A549 (cell line): ENCODE measurements at regions not wholly inside any gene's neighbourhood (a gene's known extent, or its start where the extent isn't known, plus 50 kb on each side); places are given as distances from the start of the nearest gene placed in this dataset.

Experiments
- ATAC-seq, 2 experiments: fragments of 200-7000 bp in 1 of 2; fragments of >200 bp in 1 of 2; cut with Nextera tagmentation in 1 of 2; cut with Tn5 transposase in 1 of 2; 3 replicates each; pipeline versions ENCODE4 v1.8.0 to v1.9.1; 2018 to 2020; ENCODE audit warnings: mild to moderate bottlenecking in 1 of 2, moderate library complexity in 1 of 2
- CTCF ChIA-PET: fragments of 300-600 bp; sonication (Branson Sonifier 250); formaldehyde crosslinking; extraction: SDS; loops from one replicate; lab custom pipeline; 2021; ENCODE audit warnings: antibody characterized with exemption, inconsistent platforms; lab: Yijun Ruan, JAX
- POLR2A ChIA-PET: fragments of 350-600 bp; formaldehyde crosslinking; extraction: SDS; loops from one replicate; lab custom pipeline; 2021; ENCODE audit warnings: antibody characterized with exemption, inconsistent platforms; lab: Yijun Ruan, JAX
- DNase-seq, 2 experiments: peaks; one replicate each; pipeline versions ENCODE4 v3.0.0 to v3.0.0-alpha.2; 2011 to 2016; ENCODE audit warnings: low read depth in 1 of 2, low spot score in 1 of 2
- FAIRE-seq: peaks from 2 replicates; lab custom pipeline; 2011; peaks lifted over from hg19 to GRCh38; lab: Jason Lieb, UNC
- H3K27ac ChIP-seq, 2 experiments: fragments of >200 bp; sonication (Bioruptor Twin); formaldehyde crosslinking; 3 replicates each; pipeline ENCODE4 v1.5.1; 2016 to 2017
- H3K4me1 ChIP-seq: fragments of >200 bp; sonication (Bioruptor Twin); formaldehyde crosslinking; 3 replicates; pipeline ENCODE4 v1.6.1; 2016
- H3K4me2 ChIP-seq: fragments of >200 bp; sonication (Bioruptor Twin); formaldehyde crosslinking; 3 replicates; pipeline ENCODE4 v1.6.1; 2016
- H3K4me3 ChIP-seq: fragments of >200 bp; sonication (Bioruptor Twin); formaldehyde crosslinking; 3 replicates; pipeline ENCODE4 v1.5.1; 2016
- H3K9me3 ChIP-seq: fragments of >200 bp; sonication (Bioruptor Twin); formaldehyde crosslinking; 3 replicates; pipeline ENCODE4 v1.6.1; 2016
- BHLHE40 ChIP-seq: IDR thresholded peaks from 2 replicates; pipeline ENCODE4 v1.6.1; 2012; ENCODE audit warnings: low read depth, low read length, inconsistent platforms
- CBX2 ChIP-seq: fragments of 200-600 bp; sonication (generic); IDR thresholded peaks from 2 replicates; pipeline ENCODE4 v1.6.1; 2016; ENCODE audit warnings: low read depth, mild to moderate bottlenecking, borderline replicate concordance
- CBX8 ChIP-seq: fragments of 200-600 bp; sonication (generic); IDR thresholded peaks from 2 replicates; pipeline ENCODE4 v1.6.1; 2016
- CHD4 ChIP-seq: fragments of 200-600 bp; sonication (generic); IDR thresholded peaks from 2 replicates; pipeline ENCODE4 v1.6.1; 2016; ENCODE audit warnings: antibody characterized with exemption, mild to moderate bottlenecking, borderline replicate concordance
- E2F6 ChIP-seq: IDR thresholded peaks from 2 replicates; pipeline ENCODE4 v1.6.1; 2012; ENCODE audit warnings: low read depth, borderline replicate concordance
- FOSB ChIP-seq: fragments of 250-450 bp; sonication (Bioruptor Pico); IDR thresholded peaks from 2 replicates; pipeline ENCODE4 v1.5.0; 2020; ENCODE audit warnings: mild to moderate bottlenecking, moderate library complexity
- FOSL2 ChIP-seq, 2 experiments: fragments of 450-650 bp in 1 of 2; fragments of >200 bp in 1 of 2; sonication (Bioruptor Twin) in 1 of 2; formaldehyde crosslinking; IDR thresholded peaks; 2 replicates each; pipeline versions ENCODE4 v1.5.0 to v1.6.1; 2016 to 2020; ENCODE audit warnings: mild to moderate bottlenecking in 1 of 2, moderate library complexity in 1 of 2
- HDAC2 ChIP-seq: fragments of 200-600 bp; sonication (generic); IDR thresholded peaks from 2 replicates; pipeline ENCODE4 v1.6.1; 2016
- HEYL ChIP-seq: fragments of 250-450 bp; sonication (Bioruptor Pico); IDR thresholded peaks from 2 replicates; pipeline ENCODE4 v1.8.0; 2021; ENCODE audit warnings: mild to moderate bottlenecking, moderate library complexity
- HOXA7 ChIP-seq: fragments of 250-450 bp; sonication (Bioruptor Pico); IDR thresholded peaks from 2 replicates; pipeline ENCODE4 v1.5.0; 2020; ENCODE audit warnings: mild to moderate bottlenecking, moderate library complexity
- HOXB13 ChIP-seq: fragments of 250-450 bp; sonication (Bioruptor Pico); IDR thresholded peaks from 2 replicates; pipeline ENCODE4 v1.5.0; 2020; ENCODE audit warnings: low read depth, mild to moderate bottlenecking, moderate library complexity
- JUN ChIP-seq, 2 experiments: fragments of >200 bp; sonication (Bioruptor Twin); formaldehyde crosslinking; IDR thresholded peaks; 2 replicates in 1 of 2; 3 replicates in 1 of 2; pipeline ENCODE4 v1.6.1; 2016 to 2017
- KDM1A ChIP-seq: fragments of 200-600 bp; sonication (generic); IDR thresholded peaks from 2 replicates; pipeline ENCODE4 v1.6.1; 2016; ENCODE audit warnings: low read depth, mild to moderate bottlenecking
- KDM5A ChIP-seq: fragments of 200-600 bp; sonication (generic); IDR thresholded peaks from 2 replicates; pipeline ENCODE4 v1.6.1; 2016; ENCODE audit warnings: antibody characterized with exemption, mild to moderate bottlenecking
- MAFK ChIP-seq: fragments of 450-650 bp; IDR thresholded peaks from 2 replicates; pipeline ENCODE4 v1.6.1; 2014; ENCODE audit not compliant: partially characterized antibody
- MAZ ChIP-seq: fragments of 150-350 bp; IDR thresholded peaks from 2 replicates; pipeline ENCODE4 v1.6.1; 2014; ENCODE audit warnings: antibody characterized with exemption, low read depth, low read length, borderline replicate concordance
- MYC ChIP-seq: IDR thresholded peaks from 2 replicates; pipeline ENCODE4 v1.6.1; 2012; ENCODE audit warnings: mild to moderate bottlenecking, inconsistent platforms, low read length, improper control_type of control experiment, borderline replicate concordance
- NFE2L2 ChIP-seq: fragments of 150-350 bp; conservative IDR thresholded peaks from 2 replicates; pipeline ENCODE4 v1.6.1; 2014; ENCODE audit warnings: low read length
- NR3C1 ChIP-seq: fragments of >200 bp; sonication (Bioruptor Twin); formaldehyde crosslinking; IDR thresholded peaks from 3 replicates; pipeline ENCODE4 v1.6.1; 2017
- PBX3 ChIP-seq: IDR thresholded peaks from 2 replicates; pipeline ENCODE4 v1.6.1; 2012
- POLR2AphosphoS2 ChIP-seq: conservative IDR thresholded peaks from 2 replicates; pipeline ENCODE4 v1.6.1; 2012; ENCODE audit warnings: low read length, improper control_type of control experiment, inconsistent platforms
- RAD21 ChIP-seq, 2 experiments: fragments of >200 bp in 1 of 2; sonication (Bioruptor Twin) in 1 of 2; formaldehyde crosslinking in 1 of 2; IDR thresholded peaks in 1 of 2; conservative IDR thresholded peaks in 1 of 2; 2 replicates in 1 of 2; 3 replicates in 1 of 2; pipeline ENCODE4 v1.6.1; 2012 to 2018; ENCODE audit warnings: inconsistent platforms in 1 of 2
- RARB ChIP-seq: fragments of 250-450 bp; sonication (Bioruptor Pico); IDR thresholded peaks from 2 replicates; pipeline ENCODE4 v1.8.0; 2021; ENCODE audit warnings: mild to moderate bottlenecking, moderate library complexity
- RFX5 ChIP-seq: fragments of 450-650 bp; IDR thresholded peaks from 2 replicates; pipeline ENCODE4 v1.7.1; 2014; ENCODE audit warnings: antibody characterized with exemption, mild to moderate bottlenecking, moderate library complexity
- RNF2 ChIP-seq: fragments of 200-600 bp; sonication (generic); IDR thresholded peaks from 2 replicates; pipeline ENCODE4 v1.6.1; 2016; ENCODE audit warnings: low read depth, mild to moderate bottlenecking, antibody characterized with exemption, moderate library complexity, borderline replicate concordance
- SMC3 ChIP-seq: fragments of >200 bp; sonication (Bioruptor Twin); formaldehyde crosslinking; IDR thresholded peaks from 3 replicates; pipeline ENCODE4 v1.6.1; 2018; ENCODE audit warnings: inconsistent platforms
- SREBF2 ChIP-seq: fragments of 450-650 bp; IDR thresholded peaks from 2 replicates; pipeline ENCODE4 v1.6.1; 2014; ENCODE audit warnings: mild to moderate bottlenecking, moderate library complexity
- USF2 ChIP-seq: fragments of 450-650 bp; IDR thresholded peaks from 2 replicates; pipeline ENCODE4 v1.6.1; 2014; ENCODE audit warnings: antibody characterized with exemption
- ZFP36 ChIP-seq: fragments of 450-650 bp; IDR thresholded peaks from 2 replicates; pipeline ENCODE4 v1.6.1; 2014; ENCODE audit warnings: borderline replicate concordance; ENCODE audit not compliant: partially characterized antibody
- ZSCAN20 ChIP-seq: fragments of 250-450 bp; sonication (Bioruptor Pico); IDR thresholded peaks from 2 replicates; pipeline ENCODE4 v1.8.0; 2022; ENCODE audit warnings: mild to moderate bottlenecking, moderate library complexity
- WGBS: methylation state at CpG from one replicate; pipeline ENCODE4 v1.1.6; 2017; ENCODE audit errors: missing lambda C conversion rate; 5-methylcytosine and 5-hydroxymethylcytosine counted together
- TF ChIP-seq, protein P1 (sequence below): fragments of >200 bp; sonication (Bioruptor Twin); formaldehyde crosslinking; IDR thresholded peaks from 2 replicates; pipeline ENCODE4 v1.6.1; 2016
- TF ChIP-seq, protein P2 (sequence below): fragments of >200 bp; sonication (Bioruptor Twin); formaldehyde crosslinking; IDR thresholded peaks from 3 replicates; pipeline ENCODE4 v1.5.1; 2016
- TF ChIP-seq, protein P3 (sequence below): fragments of 250-450 bp; sonication (Bioruptor Pico); IDR thresholded peaks from 2 replicates; pipeline ENCODE4 v1.5.0; 2020; ENCODE audit warnings: low read depth, mild to moderate bottlenecking, moderate library complexity

DNA sequence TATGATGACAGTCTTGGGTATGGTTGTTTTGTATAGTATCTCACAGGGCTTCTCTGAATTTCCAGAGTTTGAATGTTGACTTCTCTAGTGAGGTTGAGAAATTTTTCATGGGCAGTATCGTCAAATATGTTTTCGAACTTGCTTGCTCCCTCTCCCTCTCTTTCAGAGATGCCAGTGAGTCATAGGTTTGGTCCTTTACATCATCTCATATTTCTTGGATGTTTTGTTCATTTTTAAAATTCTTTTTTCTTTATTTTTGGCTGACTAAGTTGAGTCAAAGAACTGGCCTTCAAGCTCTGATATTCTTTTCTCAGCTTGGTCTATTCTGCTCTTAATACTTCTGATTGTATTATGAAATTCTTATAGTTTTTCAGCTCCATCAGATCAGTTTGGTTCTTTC is 282.3 kb upstream of the NECTIN3 start:
- DNase-seq = no peak

DNA sequence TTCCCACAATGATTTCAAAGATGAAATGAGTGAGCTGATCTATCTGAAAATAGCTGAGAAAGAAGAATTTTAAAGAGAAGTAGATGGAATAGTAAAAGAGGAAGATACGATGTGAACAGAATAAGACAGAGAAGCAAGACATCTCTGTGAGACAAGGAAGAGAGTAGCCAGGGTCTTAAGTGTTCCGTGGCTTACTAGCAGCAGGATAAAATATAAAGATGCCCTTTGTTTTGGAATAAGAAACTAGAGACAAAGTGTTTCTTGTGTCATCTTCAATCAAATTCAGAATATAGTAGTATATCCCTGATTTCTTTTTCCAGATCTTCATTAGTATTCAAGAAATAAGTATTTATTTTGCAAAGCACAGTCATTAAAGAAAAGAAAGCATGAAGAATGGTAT is 281.0 kb upstream of the NECTIN3 start:
- ChIA-PET POLR2A (no interaction called here), CTCF (no interaction called here)
- no peak overlapping the region for H3K4me3 ChIP-seq
- 79% methylated on average over 2 of the region's 2 CpGs for WGBS
- H3K4me2 ChIP-seq = no peak overlapping the region
- H3K4me1 ChIP-seq = no peaks in the 10 kb centered on the region
- FAIRE-seq = no peak
- 0 out of 3 replicates have a peak, but pooled peaks cover 4% of the 10 kb centered on the region for H3K9me3 ChIP-seq
- DNase-seq = no peak
- H3K27ac ChIP-seq = no peak overlapping the region
- ATAC-seq = no peak
- TF ChIP-seq RAD21 (conservative IDR thresholded peaks at IDR 0.05 in 1 of 2, IDR thresholded peaks at IDR 0.05 in 1 of 2) (no peak), NR3C1 (no peak), MAZ (no peak), NFE2L2 (no peak), PBX3 (no peak), RARB (CRISPR knock-in tag) (no peak), FOSB (CRISPR knock-in tag) (no peak), RFX5 (no peak), ZFP36 (no peak), KDM1A (no peak), HOXB13 (CRISPR knock-in tag) (no peak), SREBF2 (no peak), CBX2 (no peak), POLR2AphosphoS2 (no peak), JUN (IDR thresholded peaks at IDR 0.05) (no peak), USF2 (no peak)
- TF ChIP-seq, protein P1, sequence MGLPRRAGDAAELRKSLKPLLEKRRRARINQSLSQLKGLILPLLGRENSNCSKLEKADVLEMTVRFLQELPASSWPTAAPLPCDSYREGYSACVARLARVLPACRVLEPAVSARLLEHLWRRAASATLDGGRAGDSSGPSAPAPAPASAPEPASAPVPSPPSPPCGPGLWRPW = no peak

More for the DNA sequence above, 282.3 kb upstream of the NECTIN3 start:
- H3K27ac ChIP-seq = no peak overlapping the region
- FAIRE-seq (no peak), ATAC-seq (no peak)
- 67% methylated on average over 2 of the region's 2 CpGs for WGBS
- no peak overlapping the region for H3K4me2 ChIP-seq
- ChIA-PET POLR2A (no interaction called here), CTCF (no interaction called here)
- H3K4me1 ChIP-seq = no peaks in the 10 kb centered on the region
- no peak overlapping the region for H3K4me3 ChIP-seq
- 0 out of 3 replicates have a peak, but pooled peaks cover 4% of the 10 kb centered on the region for H3K9me3 ChIP-seq
- TF ChIP-seq RNF2 (no peak), MYC (no peak), FOSL2 (IDR thresholded peaks at IDR 0.05) (no peak), FOSL2 (CRISPR knock-in tag; IDR thresholded peaks at IDR 0.05) (no peak), ZSCAN20 (no peak), CBX8 (no peak), POLR2AphosphoS2 (no peak), HDAC2 (no peak), HEYL (CRISPR knock-in tag) (no peak), SMC3 (no peak), KDM1A (no peak), FOSB (CRISPR knock-in tag) (no peak), E2F6 (no peak), CHD4 (no peak), BHLHE40 (no peak), KDM5A (no peak), HOXA7 (no peak), MAFK (no peak), PBX3 (no peak)
- TF ChIP-seq, protein P2, sequence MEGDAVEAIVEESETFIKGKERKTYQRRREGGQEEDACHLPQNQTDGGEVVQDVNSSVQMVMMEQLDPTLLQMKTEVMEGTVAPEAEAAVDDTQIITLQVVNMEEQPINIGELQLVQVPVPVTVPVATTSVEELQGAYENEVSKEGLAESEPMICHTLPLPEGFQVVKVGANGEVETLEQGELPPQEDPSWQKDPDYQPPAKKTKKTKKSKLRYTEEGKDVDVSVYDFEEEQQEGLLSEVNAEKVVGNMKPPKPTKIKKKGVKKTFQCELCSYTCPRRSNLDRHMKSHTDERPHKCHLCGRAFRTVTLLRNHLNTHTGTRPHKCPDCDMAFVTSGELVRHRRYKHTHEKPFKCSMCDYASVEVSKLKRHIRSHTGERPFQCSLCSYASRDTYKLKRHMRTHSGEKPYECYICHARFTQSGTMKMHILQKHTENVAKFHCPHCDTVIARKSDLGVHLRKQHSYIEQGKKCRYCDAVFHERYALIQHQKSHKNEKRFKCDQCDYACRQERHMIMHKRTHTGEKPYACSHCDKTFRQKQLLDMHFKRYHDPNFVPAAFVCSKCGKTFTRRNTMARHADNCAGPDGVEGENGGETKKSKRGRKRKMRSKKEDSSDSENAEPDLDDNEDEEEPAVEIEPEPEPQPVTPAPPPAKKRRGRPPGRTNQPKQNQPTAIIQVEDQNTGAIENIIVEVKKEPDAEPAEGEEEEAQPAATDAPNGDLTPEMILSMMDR = no peak
- TF ChIP-seq, protein P3, sequence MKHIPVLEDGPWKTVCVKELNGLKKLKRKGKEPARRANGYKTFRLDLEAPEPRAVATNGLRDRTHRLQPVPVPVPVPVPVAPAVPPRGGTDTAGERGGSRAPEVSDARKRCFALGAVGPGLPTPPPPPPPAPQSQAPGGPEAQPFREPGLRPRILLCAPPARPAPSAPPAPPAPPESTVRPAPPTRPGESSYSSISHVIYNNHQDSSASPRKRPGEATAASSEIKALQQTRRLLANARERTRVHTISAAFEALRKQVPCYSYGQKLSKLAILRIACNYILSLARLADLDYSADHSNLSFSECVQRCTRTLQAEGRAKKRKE (CRISPR knock-in tag) = no peak
